Muscle layer of duodenum (tissue), 2 donors: ENCODE measurements at regions not wholly inside any gene's neighbourhood (a gene's known extent, or its start where the extent isn't known, plus 50 kb on each side); places are given as distances from the start of the nearest gene placed in this dataset.

Experiments
- H3K27ac ChIP-seq: one replicate; pipeline ENCODE4 v1.7.0; 2013; ENCODE audit warnings: mild to moderate bottlenecking, low read length
- H3K27me3 ChIP-seq: one replicate; pipeline ENCODE4 v1.7.0; 2013; ENCODE audit warnings: low read depth, mild to moderate bottlenecking, control low read depth, low read length
- H3K36me3 ChIP-seq, 2 donors: one replicate each; pipeline ENCODE4 v1.7.0; 2013; ENCODE audit warnings: low read length in 2 of 2, control low read depth in 1 of 2, mild to moderate bottlenecking in 1 of 2; ENCODE audit not compliant: insufficient read depth in 2 of 2, control insufficient read depth in 1 of 2
- H3K4me1 ChIP-seq, 2 donors: one replicate each; pipeline ENCODE4 v1.7.0; 2013; ENCODE audit warnings: low read length in 2 of 2, mild to moderate bottlenecking in 2 of 2, control low read depth in 1 of 2, moderate library complexity in 1 of 2; ENCODE audit not compliant: insufficient read depth in 2 of 2, control insufficient read depth in 1 of 2
- H3K4me3 ChIP-seq, 2 donors: one replicate each; pipeline ENCODE4 v1.7.0; 2013; ENCODE audit warnings: low read length in 2 of 2, low read depth in 1 of 2, mild to moderate bottlenecking in 1 of 2
- H3K9me3 ChIP-seq, 2 donors: one replicate each; pipeline ENCODE4 v1.7.0; 2013; ENCODE audit warnings: low read length in 2 of 2, control low read depth in 1 of 2, mild to moderate bottlenecking in 1 of 2; ENCODE audit not compliant: control insufficient read depth in 1 of 2
- donor health status: healthy.

DNA sequence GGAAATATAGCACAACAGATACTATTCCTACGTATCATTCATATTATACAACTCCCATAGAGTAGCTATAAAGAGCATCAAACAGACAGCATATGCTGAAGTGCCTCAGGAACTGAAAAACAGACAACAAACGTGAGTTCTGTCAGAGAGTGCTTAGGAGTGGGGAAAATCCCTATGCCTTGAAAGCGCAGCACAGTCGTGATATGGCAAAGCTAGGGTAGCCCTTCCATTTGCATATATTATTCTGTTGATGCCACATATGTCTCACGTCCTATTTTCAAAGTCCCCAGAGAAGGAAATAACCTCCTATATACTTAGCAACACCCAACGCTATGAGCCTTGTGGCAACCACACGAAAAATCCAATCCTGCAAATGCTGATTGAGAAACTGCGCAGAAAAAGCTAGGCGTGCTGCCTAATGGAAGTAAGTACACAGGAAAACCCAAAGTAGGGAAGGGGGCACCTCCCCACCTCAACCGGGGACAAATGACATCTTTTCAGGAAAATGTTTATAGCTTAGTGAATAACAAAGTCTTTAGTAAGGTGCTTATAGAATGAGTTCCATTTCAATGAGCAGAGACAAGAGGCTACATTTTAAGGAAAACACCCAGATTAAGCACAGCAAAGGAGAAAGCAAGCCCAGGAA, 105.1 kb downstream of the MED10 start:
- Histone ChIP-seq H3K36me3 (no peaks in the 10 kb centered on the region), H3K4me1 (no peaks in the 10 kb centered on the region), H3K27ac (no peak overlapping the region), H3K9me3 (peaks cover 0 to 5% of the 10 kb centered on the region in 2 donors), H3K4me3 (no peak overlapping the region), H3K27me3 (no peaks in the 10 kb centered on the region)

GRCh38 chr5:6269925-6270324, 108.4 kb downstream of the MED10 start:
- Histone ChIP-seq H3K36me3 (no peaks in the 10 kb centered on the region), H3K4me1 (no peaks in the 10 kb centered on the region), H3K9me3 (peaks cover 0 to 5% of the 10 kb centered on the region in 2 donors), H3K27ac (no peak overlapping the region), H3K4me3 (no peak overlapping the region), H3K27me3 (no peaks in the 10 kb centered on the region)

DNA sequence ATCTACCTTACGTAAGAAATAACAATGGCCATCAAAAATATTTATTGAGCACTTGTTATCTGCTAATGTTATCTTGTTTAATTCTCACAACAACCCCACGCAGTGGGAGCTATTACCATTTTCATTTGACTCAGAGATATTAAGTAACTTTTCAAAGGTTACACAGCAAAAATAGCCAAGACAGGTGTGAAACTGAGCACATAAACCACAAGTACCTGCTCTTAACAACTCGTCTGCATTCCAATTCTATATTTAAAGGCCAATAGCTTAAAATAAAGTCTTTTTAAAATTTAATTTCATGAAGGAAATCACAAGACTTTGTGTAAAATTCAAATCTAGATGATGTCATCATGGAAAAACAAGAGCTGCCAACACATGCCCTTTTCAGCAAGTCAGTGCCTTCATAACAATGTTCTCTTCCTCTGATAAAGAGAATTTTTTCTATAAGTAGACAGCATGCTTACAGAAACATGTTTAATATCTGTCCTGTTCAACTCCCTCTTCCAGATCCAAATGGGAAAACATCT, 111.6 kb downstream of the MED10 start:
- Histone ChIP-seq H3K36me3 (no peaks in the 10 kb centered on the region), H3K4me3 (no peak overlapping the region), H3K4me1 (no peaks in the 10 kb centered on the region), H3K9me3 (peaks cover 0 to 5% of the 10 kb centered on the region in 2 donors), H3K27me3 (no peaks in the 10 kb centered on the region), H3K27ac (no peak overlapping the region)

GRCh38 chr5:6264394-6264793, 114.0 kb downstream of the MED10 start:
- Histone ChIP-seq H3K4me1 (no peaks in the 10 kb centered on the region), H3K4me3 (no peak overlapping the region), H3K9me3 (no peaks in the 10 kb centered on the region), H3K27ac (no peak overlapping the region), H3K36me3 (no peaks in the 10 kb centered on the region), H3K27me3 (no peaks in the 10 kb centered on the region)

DNA sequence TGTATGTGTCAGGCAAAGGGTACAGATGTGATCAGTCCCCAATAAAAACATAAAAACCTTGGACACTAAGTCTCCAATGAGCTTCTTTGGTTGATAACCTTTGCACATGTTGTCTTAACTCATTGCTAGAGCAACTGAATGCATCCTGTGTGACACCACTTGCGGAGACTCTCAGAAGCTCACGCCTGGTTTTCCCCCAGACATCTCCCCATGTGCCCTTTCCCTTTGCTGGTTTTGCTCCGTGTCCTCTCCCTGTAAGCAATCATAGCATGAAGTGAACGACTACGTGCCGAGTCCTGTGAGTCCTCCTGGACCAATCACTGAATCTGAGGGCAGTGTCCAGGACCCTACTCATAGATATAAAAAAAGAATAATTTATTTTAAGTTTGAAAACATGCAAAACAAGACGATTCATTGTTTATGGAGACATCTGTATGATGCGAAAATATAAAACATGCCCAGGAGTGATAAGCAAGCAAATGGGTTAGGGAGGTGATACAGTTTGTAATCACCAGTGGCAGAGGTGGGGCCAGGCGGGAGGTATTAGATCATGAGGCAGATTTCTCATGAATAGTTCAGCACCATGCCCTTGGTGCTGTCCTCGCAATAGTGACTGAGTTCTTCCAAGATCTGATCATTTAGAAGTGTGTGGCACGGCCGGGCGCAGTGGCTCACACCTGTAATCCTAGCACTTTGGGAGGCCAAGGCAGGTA, 115.5 kb downstream of the MED10 start:
- Histone ChIP-seq H3K4me1 (no peaks in the 10 kb centered on the region), H3K4me3 (no peak overlapping the region), H3K27ac (no peak overlapping the region), H3K27me3 (no peaks in the 10 kb centered on the region), H3K36me3 (no peaks in the 10 kb centered on the region), H3K9me3 (no peaks in the 10 kb centered on the region)

- no peak overlapping the region for H3K27ac ChIP-seq
- H3K27me3 ChIP-seq, result no peaks in the 10 kb centered on the region
- H3K36me3 ChIP-seq, result no peaks in the 10 kb centered on the region
- no peaks in the 10 kb centered on the region for H3K4me1 ChIP-seq
- H3K4me3 ChIP-seq, result no peak overlapping the region
- H3K9me3 ChIP-seq, result no peaks in the 10 kb centered on the region
Observed at GRCh38 chr5:6261668-6262067, 116.7 kb downstream of the MED10 start.

- no peaks in the 10 kb centered on the region for H3K9me3 ChIP-seq
- no peaks in the 10 kb centered on the region for H3K4me1 ChIP-seq
- H3K4me3 ChIP-seq, result no peak overlapping the region
- H3K27ac ChIP-seq, result no peak overlapping the region
- no peaks in the 10 kb centered on the region for H3K36me3 ChIP-seq
- H3K27me3 ChIP-seq, result no peaks in the 10 kb centered on the region
Observed at GRCh38 chr5:6261256-6261655, 117.1 kb downstream of the MED10 start.

- Histone ChIP-seq H3K9me3 (no peaks in the 10 kb centered on the region), H3K4me1 (no peaks in the 10 kb centered on the region), H3K4me3 (no peak overlapping the region), H3K27ac (no peak overlapping the region), H3K36me3 (no peaks in the 10 kb centered on the region), H3K27me3 (no peaks in the 10 kb centered on the region)
Observed at GRCh38 chr5:6260846-6261245, 117.5 kb downstream of the MED10 start.

DNA sequence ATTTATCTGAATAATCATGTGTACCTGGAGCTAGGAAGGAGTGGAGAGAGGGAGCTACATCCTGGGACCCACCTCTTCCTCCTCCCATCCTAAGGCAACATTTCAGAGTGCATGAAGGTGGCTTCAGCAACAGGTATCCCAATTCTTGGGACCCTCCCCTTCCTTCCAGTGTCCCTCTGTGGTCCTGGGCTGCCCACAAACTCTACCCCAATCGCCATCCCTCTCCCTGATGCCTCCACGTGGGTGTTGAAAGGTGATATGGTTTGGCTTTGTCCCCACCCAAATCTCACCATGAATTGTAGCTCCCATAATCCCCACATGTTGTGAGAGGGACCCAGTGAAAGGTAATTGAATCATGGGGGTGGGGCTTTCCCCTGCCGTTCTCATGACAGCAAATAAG, 121.4 kb downstream of the MED10 start:
- no peaks in the 10 kb centered on the region for H3K4me1 ChIP-seq
- H3K27me3 ChIP-seq, result no peaks in the 10 kb centered on the region
- H3K27ac ChIP-seq, result no peak overlapping the region
- no peaks in the 10 kb centered on the region for H3K36me3 ChIP-seq
- H3K9me3 ChIP-seq, result no peaks in the 10 kb centered on the region
- no peak overlapping the region for H3K4me3 ChIP-seq

- Histone ChIP-seq H3K4me1 (no peaks in the 10 kb centered on the region), H3K27me3 (no peaks in the 10 kb centered on the region), H3K27ac (no peak overlapping the region), H3K4me3 (no peak overlapping the region), H3K9me3 (peaks cover 0 to under 1% of the 10 kb centered on the region in 2 donors), H3K36me3 (no peaks in the 10 kb centered on the region)
Observed at GRCh38 chr5:6255956-6256355, 122.4 kb downstream of the MED10 start.

- no peaks in the 10 kb centered on the region for H3K4me1 ChIP-seq
- H3K36me3 ChIP-seq, result no peaks in the 10 kb centered on the region
- peaks cover 0 to 4% of the 10 kb centered on the region in 2 donors for H3K9me3 ChIP-seq
- no peaks in the 10 kb centered on the region for H3K27me3 ChIP-seq
- no peak overlapping the region for H3K4me3 ChIP-seq
- H3K27ac ChIP-seq, result no peak overlapping the region
Observed at GRCh38 chr5:6253846-6254245, 124.5 kb downstream of the MED10 start.
